Stimulated activated CD4-positive, alpha-beta T cell treated with anti-CD3 and anti-CD28 coated beads, Interleukin-15, amount 100 ng/mL, for 48 hours (primary cell): ENCODE measurements at regions not wholly inside any gene's neighbourhood (a gene's known extent, or its start where the extent isn't known, plus 50 kb on each side); places are given as distances from the start of the nearest gene placed in this dataset.
"Not testable (repeated sequence)": the region's sequence is repeated elsewhere in the genome, so short reads cannot be mapped to it uniquely, and the experiment has no call there.

Experiments used
- DNase-seq, 2 donors: peaks; one replicate each; pipeline ENCODE4 v3.0.0-alpha.2; 2020; ENCODE audit warnings: low read depth in 2 of 2

DNA sequence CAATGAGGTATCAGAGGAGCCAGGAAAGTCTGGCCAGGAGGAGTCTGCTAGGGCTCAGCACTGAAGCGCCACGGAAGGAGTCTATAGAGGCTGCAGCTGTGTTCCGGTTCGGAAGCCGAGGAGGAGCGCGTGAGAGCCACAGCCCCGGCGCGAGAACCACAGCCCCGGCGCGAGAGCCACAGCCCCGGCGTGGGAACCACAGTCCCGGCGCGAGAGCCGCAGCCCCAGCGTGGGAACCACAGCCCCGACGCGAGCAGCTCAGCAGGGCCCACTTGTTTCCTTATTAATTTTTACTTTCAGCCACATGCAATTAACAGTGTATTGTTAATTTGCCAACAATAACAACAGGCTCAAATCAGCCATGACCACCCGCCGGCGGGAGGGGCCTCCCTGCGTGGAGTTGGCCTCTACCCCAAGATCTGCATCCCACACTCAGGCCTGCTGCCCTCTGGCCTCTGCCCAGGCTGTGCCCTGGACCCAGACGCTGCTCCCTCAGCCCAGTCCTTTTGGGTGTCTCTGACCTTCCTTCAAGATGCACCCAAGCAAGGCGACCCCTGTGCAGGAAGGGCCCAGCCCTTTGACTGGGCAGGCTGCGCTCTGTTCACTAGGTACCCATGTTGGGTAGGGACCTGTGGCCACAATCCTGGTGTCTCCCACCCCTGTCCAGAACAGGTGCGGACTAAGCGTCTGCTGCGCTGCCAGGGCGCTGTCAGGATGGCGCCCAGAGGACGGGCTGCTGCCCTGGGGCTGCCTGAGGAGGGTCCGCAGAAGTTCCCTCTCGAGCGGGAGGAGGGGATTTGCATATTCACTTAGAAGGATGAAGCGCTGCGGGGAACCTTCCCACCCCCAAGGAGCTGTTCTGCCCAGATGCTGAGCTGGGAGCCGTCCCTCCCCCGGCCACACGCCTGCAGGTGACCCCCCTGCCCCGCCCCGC, 113.8 kb downstream of the ADRA2C start:
- DNase-seq: no peak

DNA sequence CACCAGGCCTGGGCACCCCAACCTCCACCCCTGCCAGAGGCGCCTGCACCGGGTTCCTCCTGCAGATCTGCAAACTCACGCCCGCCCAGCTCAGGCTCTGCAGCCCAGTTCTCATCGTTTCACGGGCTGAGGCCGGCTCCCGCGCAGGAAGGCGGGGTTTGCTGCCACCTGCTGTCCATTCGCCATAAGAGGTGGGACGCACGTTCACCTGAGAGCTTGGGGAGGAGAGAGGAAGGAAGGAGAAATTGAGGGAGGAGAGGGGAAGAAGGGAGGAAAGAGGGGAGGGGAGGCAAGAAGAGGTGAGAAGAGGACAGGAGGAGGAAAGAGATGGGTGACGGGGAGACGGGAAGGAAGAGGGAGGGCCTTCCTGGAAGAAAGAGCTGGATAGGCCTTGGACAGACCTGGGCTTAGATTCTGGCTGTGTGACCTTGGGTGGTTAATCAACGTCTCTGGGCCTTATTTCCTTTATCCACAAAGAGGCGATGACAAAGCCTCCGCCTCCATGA, 114.5 kb downstream of the ADRA2C start:
- DNase-seq: peak; percentile 50 to 53

DNA sequence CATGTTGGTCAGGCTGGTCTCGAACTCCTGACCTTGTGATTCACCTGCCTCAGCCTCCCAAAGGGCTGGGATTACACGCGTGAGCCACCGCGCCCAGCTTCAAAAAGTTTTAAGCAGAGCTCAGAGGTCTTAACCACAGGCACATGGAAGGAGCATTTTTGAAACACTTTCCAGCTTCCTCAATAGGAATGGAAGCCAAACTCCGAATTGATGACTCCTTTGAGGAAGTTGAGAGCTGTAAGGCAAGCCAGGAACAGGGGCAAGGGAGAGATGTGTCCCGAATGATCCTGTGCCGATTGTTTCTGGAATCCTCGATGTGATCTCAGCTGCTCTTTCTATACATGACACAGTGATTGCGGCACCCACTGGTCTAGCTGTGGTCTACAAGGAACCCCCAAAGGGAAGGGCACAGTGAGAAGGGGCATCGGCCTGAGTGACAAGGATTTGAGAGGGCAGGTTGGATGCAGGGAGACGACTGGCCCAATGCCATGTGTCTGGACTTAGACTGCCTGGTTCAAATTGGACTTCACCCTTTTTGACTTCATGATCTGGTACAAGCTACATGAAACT, 116.2 kb downstream of the ADRA2C start:
- not testable (repeated sequence) for DNase-seq

DNA sequence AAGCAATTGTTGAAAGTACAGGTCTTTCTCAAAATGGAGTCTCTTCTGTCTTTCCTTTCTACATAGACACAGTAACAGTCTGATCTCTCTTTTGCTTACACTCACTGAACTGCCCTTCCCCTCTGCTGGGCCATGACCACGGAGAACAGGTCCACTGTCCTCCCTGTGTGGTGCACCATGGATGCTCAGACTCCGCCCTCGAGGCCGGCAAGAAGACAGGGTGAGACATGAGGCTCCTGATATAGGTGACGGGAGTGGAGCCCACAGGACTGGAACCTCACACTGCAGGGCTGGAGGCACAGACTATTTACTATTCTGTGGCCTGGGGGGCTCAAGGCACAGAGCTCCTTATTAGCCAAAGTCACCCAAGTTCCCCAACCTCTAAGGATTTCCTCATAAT, 118.1 kb downstream of the ADRA2C start:
- DNase-seq: not testable (repeated sequence)

DNA sequence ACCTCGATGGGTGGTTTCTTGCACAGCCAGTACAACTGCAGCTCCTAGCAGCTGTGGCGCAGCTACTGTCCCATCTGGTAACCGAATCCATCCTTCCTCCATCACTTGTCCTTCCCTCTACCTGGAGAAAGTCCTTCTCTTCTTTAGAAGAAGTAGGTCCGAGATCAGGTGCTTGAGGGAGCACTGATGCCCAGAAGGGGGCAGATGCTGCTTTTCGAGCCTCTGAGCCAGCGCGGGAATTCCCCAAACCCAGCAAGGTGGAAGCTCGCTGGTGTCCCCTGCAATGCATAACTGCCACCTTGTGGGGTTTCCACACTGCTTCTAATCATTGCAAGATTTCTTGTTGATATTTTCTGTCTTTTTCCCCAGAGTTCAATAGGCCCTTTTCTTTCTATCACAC, 127.4 kb downstream of the ADRA2C start:
- DNase-seq: peak in 1 of 2 donors; percentile 11

DNA sequence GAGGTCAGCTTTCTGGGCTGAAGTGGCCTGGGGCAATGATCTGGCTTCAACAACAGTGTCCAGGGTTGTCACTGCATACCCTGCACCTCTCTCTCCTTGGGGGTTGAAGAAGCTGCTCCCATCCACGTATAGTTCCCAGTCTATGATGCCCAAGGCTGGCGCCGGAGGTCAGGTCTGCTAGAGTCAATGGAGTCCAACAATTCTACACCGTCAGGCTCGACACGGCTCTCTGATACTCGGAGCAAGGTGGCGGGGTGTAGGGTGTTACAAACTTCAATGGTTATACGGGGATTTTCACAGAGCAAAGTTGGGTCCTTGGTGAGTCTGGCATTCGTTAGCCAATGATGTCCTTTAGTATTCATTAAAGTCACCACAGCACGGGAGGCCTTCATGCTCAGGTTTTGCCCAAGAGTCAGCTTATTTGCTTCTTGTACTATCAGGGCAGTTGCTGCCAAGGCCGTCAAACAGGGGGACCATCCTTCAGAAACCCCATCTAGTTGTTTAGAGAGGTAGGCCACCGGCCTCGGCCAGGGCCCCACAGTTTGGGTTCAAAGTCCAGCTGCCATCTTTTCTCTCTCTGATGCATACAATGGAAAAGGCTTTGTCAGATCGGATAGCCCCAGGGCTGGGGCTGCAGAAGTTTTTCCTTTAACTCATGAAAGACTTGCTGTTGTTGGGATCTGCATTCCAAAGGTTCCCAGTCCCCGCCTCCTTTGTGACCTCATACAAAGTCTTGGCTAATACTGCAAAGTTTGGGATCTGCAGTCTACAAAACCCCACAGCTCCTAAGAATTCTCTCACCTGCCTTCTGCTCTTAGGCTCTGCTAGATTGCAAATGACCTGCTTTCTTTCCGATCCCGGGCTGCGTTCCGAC, 128.1 kb downstream of the ADRA2C start:
- not testable (repeated sequence) for DNase-seq

DNA sequence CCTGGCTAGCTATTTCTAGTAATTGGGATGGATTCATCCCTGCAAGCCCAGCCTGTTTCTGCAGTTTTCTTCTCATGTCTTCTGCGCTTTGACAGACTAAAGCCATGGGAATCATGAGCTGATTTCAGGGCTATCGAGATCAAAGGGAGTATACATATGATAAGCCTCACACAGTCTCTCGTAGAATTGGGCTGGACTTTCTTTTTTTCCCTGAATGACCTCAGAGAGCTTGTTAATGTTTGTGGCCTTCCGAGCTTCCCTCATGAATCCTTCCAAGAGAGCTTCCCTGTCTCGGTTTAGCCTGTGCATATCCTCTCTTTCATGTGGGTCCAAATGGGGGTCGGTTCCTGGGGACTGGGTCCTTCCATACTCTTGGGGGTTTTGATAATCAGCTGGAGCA, 130.3 kb downstream of the ADRA2C start:
- no peak for DNase-seq

DNA sequence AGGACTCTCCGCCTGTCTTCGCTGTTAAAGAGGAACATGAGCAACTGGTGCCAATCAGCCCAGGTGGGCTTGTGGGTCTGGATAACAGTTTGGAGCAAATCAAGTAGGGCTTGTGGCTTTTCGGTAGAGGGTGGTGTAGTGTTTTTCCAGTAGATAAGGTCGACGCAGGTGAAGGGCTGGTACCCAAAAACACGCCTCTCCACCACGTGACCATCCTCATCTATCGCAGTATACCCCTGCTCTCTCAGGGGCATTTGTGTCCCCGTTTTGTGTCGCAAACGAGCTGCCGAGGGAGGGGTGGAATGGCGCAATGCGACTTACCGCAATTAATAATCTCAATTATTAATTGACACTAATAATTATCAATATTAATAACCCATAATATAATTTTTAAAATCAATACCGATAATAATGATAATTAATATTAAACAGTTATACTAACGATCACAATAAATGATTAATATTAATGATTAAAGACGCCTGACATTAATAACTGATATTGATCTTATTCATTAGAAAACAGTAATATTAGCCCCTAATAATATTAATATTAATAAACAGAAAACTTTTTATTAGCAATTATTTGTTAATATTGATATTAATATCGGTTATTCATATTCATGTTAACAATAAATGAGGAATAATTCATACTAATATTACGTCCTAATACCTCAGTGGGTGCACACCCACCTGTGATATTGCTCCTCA, 130.8 kb downstream of the ADRA2C start:
- DNase-seq: not testable (repeated sequence)

DNA sequence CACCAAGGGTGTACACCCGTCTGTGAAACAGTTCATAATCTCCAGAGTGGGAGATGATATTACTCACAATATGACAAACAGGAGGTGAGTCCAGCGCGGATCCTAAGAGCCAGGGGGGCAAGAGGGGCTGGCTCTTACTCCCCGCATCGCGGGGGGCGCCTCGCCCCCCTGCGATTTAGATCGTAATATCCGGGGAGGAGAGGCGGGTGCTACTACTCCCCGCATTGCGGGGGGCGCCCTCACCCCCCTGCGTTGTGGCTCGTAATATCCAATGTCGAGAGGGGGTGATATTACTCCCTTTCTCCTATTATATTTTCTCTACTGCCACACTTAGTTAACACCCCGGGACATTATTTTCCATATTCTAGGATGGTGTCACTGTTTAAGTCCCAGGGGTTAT, 131.9 kb downstream of the ADRA2C start:
- no peak for DNase-seq

DNA sequence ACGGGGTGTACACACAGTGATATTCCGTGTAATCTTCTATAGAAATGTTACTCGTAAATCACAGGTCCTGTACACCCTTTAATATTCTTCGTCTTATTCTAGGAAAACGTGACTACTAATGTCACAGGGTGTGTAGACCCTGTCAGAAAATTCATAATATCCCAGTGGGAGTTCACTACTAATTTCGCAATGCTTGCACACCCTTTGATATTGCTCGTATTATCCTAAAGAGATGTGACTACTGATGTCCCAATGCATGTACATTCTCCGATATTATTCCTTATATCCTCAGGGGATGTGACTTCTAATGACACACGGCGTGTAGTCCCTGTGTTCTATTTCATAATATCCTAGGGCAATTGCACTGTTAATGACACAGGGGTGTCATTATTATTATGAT, 132.7 kb downstream of the ADRA2C start:
- not testable (repeated sequence) for DNase-seq

DNA sequence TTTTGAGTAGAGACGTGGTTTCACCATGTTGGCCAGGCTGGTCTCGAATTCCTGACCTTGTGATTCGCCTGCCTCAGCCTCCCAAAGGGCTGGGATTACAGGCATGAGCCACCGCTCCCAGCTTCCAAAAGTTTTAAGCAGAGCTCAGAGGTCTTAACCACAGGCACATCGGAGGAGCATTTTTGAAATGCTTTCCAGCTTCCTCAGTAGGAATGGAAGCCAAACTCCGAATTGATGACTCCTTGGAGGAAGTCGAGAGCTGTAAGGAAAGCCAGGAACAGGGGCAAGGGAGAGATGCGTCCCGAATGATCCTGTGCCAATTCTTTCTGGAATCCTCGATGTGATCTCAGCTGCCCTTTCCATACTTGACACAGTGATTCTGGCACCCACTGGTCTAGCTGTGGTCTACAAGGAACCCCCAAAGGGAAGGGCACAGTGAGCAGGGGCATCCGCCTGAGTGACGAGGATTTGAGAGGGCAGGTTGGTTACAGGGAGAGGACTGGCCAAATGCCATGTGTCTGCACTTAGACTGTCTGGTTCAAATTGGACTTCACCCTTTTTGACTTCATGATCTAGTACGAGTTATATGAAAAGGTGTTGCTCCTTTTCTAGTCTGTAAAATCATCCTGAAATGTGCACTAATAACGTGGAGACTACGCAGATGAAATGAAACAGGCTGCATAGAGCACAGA, 138.2 kb downstream of the ADRA2C start:
- not testable (repeated sequence) for DNase-seq

DNA sequence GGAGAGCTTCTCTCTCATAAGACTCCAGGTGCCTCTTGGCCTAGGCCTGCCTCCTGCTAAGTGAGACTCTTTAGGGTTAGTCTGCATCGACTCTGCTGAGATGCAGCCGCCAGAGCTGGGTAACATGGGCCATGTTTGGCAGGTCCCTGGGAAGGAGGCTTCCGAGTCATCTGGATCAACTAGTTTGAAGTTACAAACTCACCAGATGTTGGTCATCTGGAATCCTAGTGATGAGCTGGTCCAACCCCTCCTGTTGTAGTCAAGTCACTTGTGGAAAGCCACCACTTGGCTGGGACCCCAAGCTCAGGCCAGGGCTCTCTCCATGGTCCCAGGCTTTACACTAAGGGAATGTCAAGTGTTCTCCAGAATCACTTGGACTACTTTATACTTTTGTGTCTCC, 143.4 kb downstream of the ADRA2C start:
- not testable (repeated sequence) for DNase-seq

DNA sequence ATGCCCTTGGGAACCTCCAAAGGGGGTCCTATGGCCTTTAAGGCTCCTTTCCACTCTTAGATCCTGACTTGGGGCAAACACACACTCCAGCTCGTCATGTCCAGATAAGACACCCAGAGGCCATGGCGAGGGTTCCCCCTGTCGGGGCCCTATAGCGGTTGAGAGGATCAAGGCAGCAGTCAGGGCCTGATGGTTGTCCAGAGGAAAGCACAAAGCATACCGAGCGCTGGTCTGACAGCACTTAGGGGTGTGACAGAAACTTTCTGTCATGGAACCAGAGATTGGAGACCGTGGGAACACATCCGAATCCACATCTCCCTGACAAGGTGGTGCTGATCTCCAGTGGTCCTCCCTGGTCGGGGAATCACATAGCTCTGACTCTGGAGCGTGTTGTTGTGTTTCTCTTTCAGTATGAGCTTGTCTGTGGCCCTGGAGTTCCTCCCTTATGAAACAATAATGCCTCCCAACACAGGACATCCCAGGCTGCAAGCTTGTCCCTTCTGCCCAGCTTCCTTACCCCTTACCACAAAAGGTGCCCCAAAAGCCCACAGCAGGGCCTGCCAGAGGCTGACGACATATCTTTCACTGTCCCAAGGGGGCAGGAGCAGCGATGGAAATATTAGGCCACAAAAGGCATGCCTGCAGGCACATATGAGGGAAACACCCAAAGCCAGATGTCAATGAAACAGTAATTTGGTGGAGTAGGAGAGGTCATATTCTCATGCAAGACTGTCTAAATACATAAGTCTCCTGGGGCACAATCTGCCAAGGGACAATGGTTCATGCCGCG, 144.2 kb downstream of the ADRA2C start:
- not testable (repeated sequence) for DNase-seq

DNA sequence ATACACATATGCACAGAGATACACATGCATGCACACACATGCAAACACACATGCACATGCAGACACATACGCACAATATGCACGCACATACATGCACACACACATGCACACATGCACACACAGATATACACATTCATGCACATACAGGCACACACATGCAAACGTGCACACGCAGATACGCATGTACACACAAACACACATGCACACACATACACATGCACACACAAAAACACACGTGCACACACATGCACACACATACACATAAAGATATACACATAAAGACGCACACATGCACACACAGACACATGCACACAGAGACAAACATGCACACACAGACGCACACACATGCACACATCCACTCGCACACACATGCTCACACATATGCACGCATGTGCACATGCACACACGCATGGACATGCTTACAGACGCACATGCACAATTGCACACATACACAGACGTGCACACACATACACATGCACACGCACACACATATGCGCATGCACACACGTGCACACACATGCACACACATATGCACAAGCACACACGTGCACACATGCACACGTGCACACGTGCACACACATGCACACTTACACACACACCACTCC, 145.2 kb downstream of the ADRA2C start:
- no peak for DNase-seq

DNA sequence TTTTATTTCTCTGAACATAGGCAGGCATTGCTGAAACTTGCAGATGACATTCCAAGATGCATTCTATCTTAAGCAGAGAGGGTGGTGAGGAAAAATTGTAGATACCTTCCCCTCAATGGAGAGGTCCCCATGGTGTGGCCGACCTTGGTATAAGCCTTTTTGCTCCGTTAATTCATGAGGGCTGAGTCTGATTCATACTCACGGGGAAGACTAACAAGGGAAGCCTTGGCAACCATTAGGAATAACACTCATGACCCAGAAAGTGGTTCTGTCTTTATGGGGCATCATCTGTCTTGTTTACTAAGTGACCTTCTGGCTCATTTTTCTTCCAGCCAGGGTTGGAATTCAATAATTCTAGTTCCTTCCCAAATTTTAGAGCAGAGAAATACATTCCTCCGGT, 148.3 kb downstream of the ADRA2C start:
- not testable (repeated sequence) for DNase-seq

DNA sequence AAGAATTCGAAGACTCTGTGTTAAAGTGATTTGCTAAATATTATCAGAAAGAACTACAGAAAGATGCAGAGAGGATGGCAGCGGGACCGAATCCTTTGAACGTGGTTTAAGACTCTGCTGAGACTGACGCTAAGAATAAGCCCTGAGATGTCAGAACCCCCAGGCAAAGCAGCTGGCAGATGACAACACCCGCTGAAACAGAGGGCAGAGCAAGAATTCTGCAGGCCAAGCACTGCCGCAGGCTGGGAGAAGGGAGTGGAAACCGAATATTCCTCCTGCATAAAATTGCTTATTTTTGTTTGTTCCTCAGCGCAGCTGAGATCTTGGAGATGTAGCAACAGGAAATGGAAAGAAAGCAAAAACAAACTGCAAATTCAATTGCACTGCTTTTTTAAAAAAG, 153.3 kb downstream of the ADRA2C start:
- not testable (repeated sequence) for DNase-seq

DNA sequence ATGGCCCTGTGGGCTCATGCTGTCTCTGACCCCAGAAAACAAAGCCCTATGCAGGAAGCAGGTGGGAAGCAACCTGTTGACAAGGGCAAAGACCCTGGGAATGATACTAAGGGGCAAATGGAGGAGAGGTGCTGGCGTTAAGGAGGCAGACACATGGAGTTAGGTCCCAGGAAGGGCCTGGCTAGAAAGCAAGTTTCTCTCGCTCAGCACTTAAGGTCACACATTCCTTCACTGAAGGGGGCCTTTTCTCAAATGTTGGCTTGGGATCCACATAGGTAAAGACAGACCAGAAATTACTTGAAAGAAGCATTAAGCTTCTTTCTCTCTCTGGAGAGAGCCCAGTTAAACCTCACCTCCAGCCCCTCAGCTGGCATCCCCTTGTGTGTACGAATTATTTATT, 155.7 kb downstream of the ADRA2C start:
- DNase-seq: not testable (repeated sequence)

DNA sequence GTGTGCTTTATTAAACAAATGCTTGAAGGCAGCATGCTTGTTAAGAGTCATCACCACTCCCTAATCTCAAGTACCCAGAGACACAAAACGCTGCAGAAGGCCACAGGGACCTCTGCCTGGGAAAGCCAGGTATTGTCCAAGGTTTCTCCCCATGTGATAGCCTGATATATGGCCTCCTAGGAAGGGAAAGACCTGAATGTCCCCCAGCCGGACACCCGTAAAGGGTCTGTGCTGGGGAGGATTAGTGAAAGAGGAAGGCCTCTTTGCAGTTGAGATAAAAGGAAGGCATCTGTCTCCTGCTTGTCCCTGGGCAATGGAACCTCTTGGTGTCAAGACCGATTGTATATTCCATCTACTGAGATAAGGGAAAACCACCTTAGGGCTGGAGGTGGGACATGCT, 159.7 kb downstream of the ADRA2C start:
- not testable (repeated sequence) for DNase-seq

DNA sequence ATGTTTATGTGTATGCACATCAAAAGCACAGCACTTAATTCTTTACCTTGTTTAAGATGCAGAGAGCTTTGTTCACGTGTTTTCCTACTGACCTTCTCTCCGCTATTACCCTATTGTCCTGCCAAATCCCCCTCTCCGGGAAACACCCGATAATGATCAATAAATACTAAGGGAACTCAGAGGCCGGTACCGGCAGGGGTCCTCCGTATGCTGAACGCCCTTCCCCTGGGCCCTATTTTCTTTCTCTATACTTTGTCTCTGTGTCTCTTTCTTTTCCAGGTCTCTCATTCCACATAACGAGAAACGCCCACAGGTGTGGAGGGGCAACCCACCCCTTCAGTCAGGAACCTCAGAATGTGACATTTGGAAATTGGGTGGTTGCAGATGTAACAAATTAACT, 160.1 kb downstream of the ADRA2C start:
- DNase-seq: not testable (repeated sequence)
